ENCODE measurements at regions not wholly inside any gene's neighbourhood (a gene's known extent, or its start where the extent isn't known, plus 50 kb on each side); places are given as distances from the start of the nearest gene placed in this dataset.

DNA sequence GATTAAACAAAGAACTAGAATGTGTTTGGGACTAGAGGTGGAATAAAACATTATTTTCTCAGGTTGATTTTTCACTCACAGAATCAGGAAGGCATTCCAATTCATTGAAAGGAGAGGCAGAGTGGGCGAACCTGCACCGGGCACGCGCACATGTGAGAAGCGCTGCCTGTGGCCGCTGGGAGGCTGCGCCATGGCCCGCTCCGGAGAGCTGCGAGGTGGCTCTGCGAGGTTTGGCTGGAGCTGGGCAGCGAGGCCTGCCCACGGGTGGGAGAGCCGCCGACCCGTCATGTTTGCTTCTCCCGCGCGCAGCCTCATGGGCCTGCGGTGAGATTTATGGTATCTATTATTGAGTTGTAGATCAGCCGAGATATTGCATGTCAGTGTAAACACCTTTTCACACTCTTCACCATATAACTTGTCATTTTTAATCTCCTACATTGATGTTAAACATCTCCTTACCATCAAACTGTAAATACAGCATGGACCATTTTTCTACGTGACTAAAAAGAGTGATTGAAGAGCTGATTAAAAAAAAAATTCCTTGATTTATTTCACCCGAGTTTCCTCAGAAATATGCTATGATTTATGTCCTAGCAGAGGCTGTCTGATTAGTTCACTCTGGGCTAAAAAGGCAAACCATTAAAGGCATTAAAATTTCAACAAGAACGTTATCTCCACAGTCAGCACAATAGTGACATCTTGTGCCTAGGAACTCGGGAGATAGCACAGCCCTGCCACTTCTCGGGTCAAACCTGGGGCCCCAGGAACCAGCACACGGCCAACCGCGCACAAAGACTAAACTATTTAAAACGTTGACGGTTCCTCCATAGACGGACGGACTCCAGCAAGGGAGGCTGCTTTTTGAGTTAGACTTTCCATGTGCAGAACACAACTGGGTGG is 96.6 kb upstream of the RNF32 start:
- H3K27me3 ChIP-seq (ENCODE audit: insufficient read depth, low read length) = no peaks in the 10 kb centered on the region
- no peak overlapping the region for H3K4me3 ChIP-seq (ENCODE audit: low read length)
- H3K9me3 ChIP-seq (ENCODE audit: low read length) = no peaks in the 10 kb centered on the region
- H3K4me1 ChIP-seq (ENCODE audit: insufficient read depth, low read length) = peaks cover 4% of the 10 kb centered on the region
- no peaks in the 10 kb centered on the region for H3K36me3 ChIP-seq (ENCODE audit: insufficient read depth, low read length)
- H2AFZ ChIP-seq (ENCODE audit: low read depth, low read length) = no peak overlapping the region

DNA sequence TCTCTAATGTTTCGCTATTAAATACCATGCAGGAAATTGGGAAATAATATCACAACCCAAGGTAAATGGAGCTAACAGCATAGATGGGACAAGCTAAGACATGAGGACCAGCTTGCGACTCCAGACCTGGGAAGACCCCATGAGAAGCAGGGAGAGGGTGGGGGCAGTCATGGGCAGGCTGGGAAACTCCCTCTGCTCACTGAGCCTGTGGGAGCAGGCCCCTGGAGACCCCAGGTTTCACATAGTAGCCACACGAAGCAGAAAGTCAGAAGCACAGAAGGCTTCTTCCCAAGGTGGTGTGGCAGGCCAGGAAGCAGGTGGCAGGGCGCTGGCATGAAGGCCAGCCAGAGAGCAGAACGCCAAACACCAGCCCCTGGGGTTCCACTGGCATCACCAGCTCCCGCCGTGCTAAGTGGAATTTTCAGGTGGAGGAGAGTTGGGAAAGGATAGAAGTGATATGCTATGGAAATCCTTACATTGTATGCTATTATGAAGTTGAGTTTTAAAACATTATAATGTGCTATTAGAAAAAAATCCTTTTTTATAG is 99.9 kb upstream of the RNF32 start:
- H3K27me3 ChIP-seq (ENCODE audit: insufficient read depth, low read length) = no peaks in the 10 kb centered on the region
- H3K4me1 ChIP-seq (ENCODE audit: insufficient read depth, low read length) = no peaks in the 10 kb centered on the region
- H3K9me3 ChIP-seq (ENCODE audit: low read length) = peaks cover 2% of the 10 kb centered on the region
- no peak overlapping the region for H3K4me3 ChIP-seq (ENCODE audit: low read length)
- H3K36me3 ChIP-seq (ENCODE audit: insufficient read depth, low read length) = no peaks in the 10 kb centered on the region
- no peak overlapping the region for H2AFZ ChIP-seq (ENCODE audit: low read depth, low read length)

DNA sequence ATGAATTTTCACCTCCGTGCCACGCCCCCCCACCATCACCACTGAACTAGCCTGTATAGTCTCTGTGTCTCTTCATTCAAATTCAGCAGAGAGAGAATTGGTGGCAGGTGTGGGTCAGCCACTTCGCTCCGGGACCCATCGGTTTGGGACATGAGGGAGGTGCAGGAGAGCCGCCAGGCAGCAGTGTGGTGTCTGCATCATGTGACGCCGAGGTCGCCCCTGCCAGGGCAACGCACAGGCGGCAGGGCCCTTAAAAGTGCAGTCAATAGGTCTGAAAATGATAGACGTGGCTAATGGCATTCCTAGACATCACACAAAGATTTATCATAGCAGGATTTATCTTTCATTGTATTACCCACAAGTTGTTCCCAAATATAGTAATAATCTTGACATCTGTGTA is 100.6 kb upstream of the RNF32 start:
- Histone ChIP-seq H3K27me3 (ENCODE audit: insufficient read depth, low read length) (no peaks in the 10 kb centered on the region), H3K9me3 (ENCODE audit: low read length) (peaks cover 2% of the 10 kb centered on the region), H3K4me3 (ENCODE audit: low read length) (no peak overlapping the region), H2AFZ (ENCODE audit: low read depth, low read length) (no peak overlapping the region), H3K36me3 (ENCODE audit: insufficient read depth, low read length) (no peaks in the 10 kb centered on the region), H3K4me1 (ENCODE audit: insufficient read depth, low read length) (no peaks in the 10 kb centered on the region)

- H3K27me3 ChIP-seq (ENCODE audit: insufficient read depth, low read length) = no peaks in the 10 kb centered on the region
- no peaks in the 10 kb centered on the region for H3K36me3 ChIP-seq (ENCODE audit: insufficient read depth, low read length)
- H3K4me1 ChIP-seq (ENCODE audit: insufficient read depth, low read length) = no peaks in the 10 kb centered on the region
- no peak overlapping the region for H2AFZ ChIP-seq (ENCODE audit: low read depth, low read length)
- no peak overlapping the region for H3K4me3 ChIP-seq (ENCODE audit: low read length)
- peaks cover 2% of the 10 kb centered on the region for H3K9me3 ChIP-seq (ENCODE audit: low read length)
Observed at GRCh38 chr7:156537006-156537405, 103.6 kb upstream of the RNF32 start.

GRCh38 chr7:156534925-156535324 is 105.6 kb upstream of the RNF32 start:
- Histone ChIP-seq H3K36me3 (ENCODE audit: insufficient read depth, low read length) (no peaks in the 10 kb centered on the region), H3K4me1 (ENCODE audit: insufficient read depth, low read length) (no peaks in the 10 kb centered on the region), H3K9me3 (ENCODE audit: low read length) (peaks cover 2% of the 10 kb centered on the region), H3K4me3 (ENCODE audit: low read length) (no peak overlapping the region), H3K27me3 (ENCODE audit: insufficient read depth, low read length) (no peaks in the 10 kb centered on the region), H2AFZ (ENCODE audit: low read depth, low read length) (no peak overlapping the region)

GRCh38 chr7:156533964-156534363 is 106.6 kb upstream of the RNF32 start:
- H3K4me1 ChIP-seq (ENCODE audit: insufficient read depth, low read length) = no peaks in the 10 kb centered on the region
- H3K4me3 ChIP-seq (ENCODE audit: low read length) = no peak overlapping the region
- no peaks in the 10 kb centered on the region for H3K27me3 ChIP-seq (ENCODE audit: insufficient read depth, low read length)
- H3K9me3 ChIP-seq (ENCODE audit: low read length) = peaks cover 2% of the 10 kb centered on the region
- no peaks in the 10 kb centered on the region for H3K36me3 ChIP-seq (ENCODE audit: insufficient read depth, low read length)
- no peak overlapping the region for H2AFZ ChIP-seq (ENCODE audit: low read depth, low read length)

DNA sequence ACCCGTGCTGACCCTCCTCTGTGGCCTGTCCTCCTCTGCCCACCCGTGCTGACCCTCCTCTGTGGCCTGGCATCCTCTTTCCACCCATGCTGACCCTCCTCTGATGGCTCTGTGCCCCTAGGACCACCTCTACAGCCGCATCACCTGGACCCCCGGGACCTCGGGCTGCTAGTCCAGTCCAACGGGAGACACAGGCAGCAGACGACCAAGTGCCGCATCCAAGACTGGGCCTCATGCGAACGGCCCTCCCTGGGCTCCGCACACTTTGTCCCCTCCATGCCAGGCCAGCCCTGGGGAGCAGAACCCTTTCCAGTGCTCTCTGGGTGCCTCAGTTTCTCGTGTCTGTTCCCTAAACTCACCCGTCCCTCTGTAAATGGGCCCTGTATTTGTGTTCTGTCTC is 107.2 kb upstream of the RNF32 start:
- Histone ChIP-seq H3K36me3 (ENCODE audit: insufficient read depth, low read length) (no peaks in the 10 kb centered on the region), H2AFZ (ENCODE audit: low read depth, low read length) (no peak overlapping the region), H3K27me3 (ENCODE audit: insufficient read depth, low read length) (no peaks in the 10 kb centered on the region), H3K9me3 (ENCODE audit: low read length) (peaks cover 2% of the 10 kb centered on the region), H3K4me1 (ENCODE audit: insufficient read depth, low read length) (no peaks in the 10 kb centered on the region), H3K4me3 (ENCODE audit: low read length) (no peak overlapping the region)

GRCh38 chr7:156532016-156532602 is 108.5 kb upstream of the RNF32 start:
- no peaks in the 10 kb centered on the region for H3K9me3 ChIP-seq (ENCODE audit: low read length)
- no peak overlapping the region for H2AFZ ChIP-seq (ENCODE audit: low read depth, low read length)
- H3K4me3 ChIP-seq (ENCODE audit: low read length) = no peak overlapping the region
- no peaks in the 10 kb centered on the region for H3K4me1 ChIP-seq (ENCODE audit: insufficient read depth, low read length)
- no peaks in the 10 kb centered on the region for H3K27me3 ChIP-seq (ENCODE audit: insufficient read depth, low read length)
- H3K36me3 ChIP-seq (ENCODE audit: insufficient read depth, low read length) = no peaks in the 10 kb centered on the region

DNA sequence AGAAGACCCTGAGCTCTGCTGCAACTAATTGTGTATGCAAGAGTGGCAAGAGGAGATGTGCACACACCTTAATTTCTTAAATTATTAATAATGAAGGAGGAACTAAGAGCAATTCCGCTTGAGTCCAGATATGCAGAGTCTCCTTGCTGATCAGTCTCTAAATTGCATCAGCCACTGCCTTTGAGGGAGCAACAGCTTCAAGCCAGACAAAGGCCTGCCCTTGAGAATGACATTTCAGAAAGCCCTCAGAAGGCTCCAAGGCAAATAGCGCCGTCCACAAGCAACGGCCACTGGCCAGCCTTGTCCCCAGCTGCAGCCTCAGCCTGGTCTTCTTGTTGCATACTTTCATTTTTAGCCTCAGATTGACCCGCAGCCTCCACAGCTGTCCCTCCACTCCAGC is 110.6 kb upstream of the RNF32 start:
- Histone ChIP-seq H2AFZ (ENCODE audit: low read depth, low read length) (no peak overlapping the region), H3K4me1 (ENCODE audit: insufficient read depth, low read length) (no peaks in the 10 kb centered on the region), H3K9me3 (ENCODE audit: low read length) (no peaks in the 10 kb centered on the region), H3K27me3 (ENCODE audit: insufficient read depth, low read length) (no peaks in the 10 kb centered on the region), H3K4me3 (ENCODE audit: low read length) (no peak overlapping the region), H3K36me3 (ENCODE audit: insufficient read depth, low read length) (no peaks in the 10 kb centered on the region)

GRCh38 chr7:156527458-156527890 is 113.1 kb upstream of the RNF32 start:
- no peak overlapping the region for H3K4me3 ChIP-seq (ENCODE audit: low read length)
- H3K4me1 ChIP-seq (ENCODE audit: insufficient read depth, low read length) = no peaks in the 10 kb centered on the region
- peaks cover 4% of the 10 kb centered on the region for H3K27me3 ChIP-seq (ENCODE audit: insufficient read depth, low read length)
- no peak overlapping the region for H2AFZ ChIP-seq (ENCODE audit: low read depth, low read length)
- no peaks in the 10 kb centered on the region for H3K36me3 ChIP-seq (ENCODE audit: insufficient read depth, low read length)
- no peaks in the 10 kb centered on the region for H3K9me3 ChIP-seq (ENCODE audit: low read length)

- Histone ChIP-seq H3K9me3 (ENCODE audit: low read length) (no peaks in the 10 kb centered on the region), H3K4me3 (ENCODE audit: low read length) (no peak overlapping the region), H3K36me3 (ENCODE audit: insufficient read depth, low read length) (no peaks in the 10 kb centered on the region), H3K4me1 (ENCODE audit: insufficient read depth, low read length) (no peaks in the 10 kb centered on the region), H3K27me3 (ENCODE audit: insufficient read depth, low read length) (peaks cover 5% of the 10 kb centered on the region), H2AFZ (ENCODE audit: low read depth, low read length) (no peak overlapping the region)
Observed at GRCh38 chr7:156524818-156525597, 115.6 kb upstream of the RNF32 start.

GRCh38 chr7:156523447-156524048 is 117.0 kb upstream of the RNF32 start:
- H3K4me3 ChIP-seq (ENCODE audit: low read length) = no peak overlapping the region
- H3K36me3 ChIP-seq (ENCODE audit: insufficient read depth, low read length) = no peaks in the 10 kb centered on the region
- no peaks in the 10 kb centered on the region for H3K4me1 ChIP-seq (ENCODE audit: insufficient read depth, low read length)
- peaks cover 5% of the 10 kb centered on the region for H3K27me3 ChIP-seq (ENCODE audit: insufficient read depth, low read length)
- no peak overlapping the region for H2AFZ ChIP-seq (ENCODE audit: low read depth, low read length)
- no peaks in the 10 kb centered on the region for H3K9me3 ChIP-seq (ENCODE audit: low read length)
